HL-60 (cell line): ENCODE measurements at regions not wholly inside any gene's neighbourhood (a gene's known extent, or its start where the extent isn't known, plus 50 kb on each side); places are given as distances from the start of the nearest gene placed in this dataset.

Source experiments
- DNase-seq, 2 experiments: peaks; one replicate each; pipeline ENCODE4 v3.0.0-alpha.2; 2010 to 2020; ENCODE audit warnings: low read depth in 1 of 2, low spot score in 1 of 2
- H3K27ac ChIP-seq: fragments of 250-450 bp; sonication (Bioruptor Pico); replicated peaks from 2 replicates; pipeline ENCODE4 v1.5.1; 2020; ENCODE audit warnings: mild to moderate bottlenecking, moderate library complexity
- H3K27me3 ChIP-seq: fragments of 250-450 bp; sonication (Bioruptor Pico); 2 replicates; pipeline ENCODE4 v1.5.1; 2021; ENCODE audit warnings: mild to moderate bottlenecking, moderate library complexity; ENCODE audit not compliant: insufficient read depth, poor library complexity, severe bottlenecking
- H3K4me3 ChIP-seq: replicated peaks from 2 replicates; pipeline ENCODE4 v1.5.1; 2011; ENCODE audit warnings: mild to moderate bottlenecking, control low read depth, low read length; ENCODE audit not compliant: insufficient read depth
- GABPA ChIP-seq: IDR thresholded peaks from 2 replicates; pipeline ENCODE4 v1.6.1; 2012; ENCODE audit warnings: low read depth
- POLR2AphosphoS5 ChIP-seq: IDR thresholded peaks from 2 replicates; pipeline ENCODE4 v1.6.1; 2012; ENCODE audit warnings: low read depth
- SPI1 ChIP-seq: IDR thresholded peaks from 2 replicates; pipeline ENCODE4 v1.6.1; 2012; ENCODE audit warnings: low read depth, mild to moderate bottlenecking, borderline replicate concordance
- TF ChIP-seq, protein P1 (sequence below): IDR thresholded peaks from one replicate; pipeline ENCODE4 v1.5.1; 2011; ENCODE audit warnings: low read length, control low read depth, inconsistent platforms; ENCODE audit not compliant: insufficient read depth
- TF ChIP-seq, protein P2 (sequence below): IDR thresholded peaks from 2 replicates; pipeline ENCODE4 v1.6.1; 2012; ENCODE audit warnings: low read depth; ENCODE audit not compliant: insufficient replicate concordance

DNA sequence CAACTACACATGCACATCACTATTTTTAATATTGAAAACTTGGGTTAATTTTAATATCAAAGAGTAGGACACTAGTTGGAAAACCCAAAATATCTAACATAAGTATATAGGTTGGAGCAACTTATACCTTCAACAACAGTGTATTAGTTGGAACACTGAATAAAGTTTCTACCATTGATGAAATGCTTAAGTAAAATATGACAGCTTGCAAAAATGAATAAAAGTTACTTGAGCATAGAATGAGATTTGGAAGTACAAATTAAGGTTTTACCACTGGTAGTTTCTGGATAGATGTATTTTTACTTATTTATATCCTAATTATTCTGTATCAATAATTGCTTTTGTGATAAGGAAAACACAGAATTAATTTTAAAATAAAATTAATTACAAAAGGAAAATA, 1079.6 kb downstream of the ADGRL3 start:
- H3K4me3 ChIP-seq = no peak overlapping the region
- TF ChIP-seq, protein P1, sequence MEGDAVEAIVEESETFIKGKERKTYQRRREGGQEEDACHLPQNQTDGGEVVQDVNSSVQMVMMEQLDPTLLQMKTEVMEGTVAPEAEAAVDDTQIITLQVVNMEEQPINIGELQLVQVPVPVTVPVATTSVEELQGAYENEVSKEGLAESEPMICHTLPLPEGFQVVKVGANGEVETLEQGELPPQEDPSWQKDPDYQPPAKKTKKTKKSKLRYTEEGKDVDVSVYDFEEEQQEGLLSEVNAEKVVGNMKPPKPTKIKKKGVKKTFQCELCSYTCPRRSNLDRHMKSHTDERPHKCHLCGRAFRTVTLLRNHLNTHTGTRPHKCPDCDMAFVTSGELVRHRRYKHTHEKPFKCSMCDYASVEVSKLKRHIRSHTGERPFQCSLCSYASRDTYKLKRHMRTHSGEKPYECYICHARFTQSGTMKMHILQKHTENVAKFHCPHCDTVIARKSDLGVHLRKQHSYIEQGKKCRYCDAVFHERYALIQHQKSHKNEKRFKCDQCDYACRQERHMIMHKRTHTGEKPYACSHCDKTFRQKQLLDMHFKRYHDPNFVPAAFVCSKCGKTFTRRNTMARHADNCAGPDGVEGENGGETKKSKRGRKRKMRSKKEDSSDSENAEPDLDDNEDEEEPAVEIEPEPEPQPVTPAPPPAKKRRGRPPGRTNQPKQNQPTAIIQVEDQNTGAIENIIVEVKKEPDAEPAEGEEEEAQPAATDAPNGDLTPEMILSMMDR = no peak
- TF ChIP-seq POLR2AphosphoS5 (no peak), SPI1 (no peak), GABPA (no peak)
- TF ChIP-seq, protein P2, sequence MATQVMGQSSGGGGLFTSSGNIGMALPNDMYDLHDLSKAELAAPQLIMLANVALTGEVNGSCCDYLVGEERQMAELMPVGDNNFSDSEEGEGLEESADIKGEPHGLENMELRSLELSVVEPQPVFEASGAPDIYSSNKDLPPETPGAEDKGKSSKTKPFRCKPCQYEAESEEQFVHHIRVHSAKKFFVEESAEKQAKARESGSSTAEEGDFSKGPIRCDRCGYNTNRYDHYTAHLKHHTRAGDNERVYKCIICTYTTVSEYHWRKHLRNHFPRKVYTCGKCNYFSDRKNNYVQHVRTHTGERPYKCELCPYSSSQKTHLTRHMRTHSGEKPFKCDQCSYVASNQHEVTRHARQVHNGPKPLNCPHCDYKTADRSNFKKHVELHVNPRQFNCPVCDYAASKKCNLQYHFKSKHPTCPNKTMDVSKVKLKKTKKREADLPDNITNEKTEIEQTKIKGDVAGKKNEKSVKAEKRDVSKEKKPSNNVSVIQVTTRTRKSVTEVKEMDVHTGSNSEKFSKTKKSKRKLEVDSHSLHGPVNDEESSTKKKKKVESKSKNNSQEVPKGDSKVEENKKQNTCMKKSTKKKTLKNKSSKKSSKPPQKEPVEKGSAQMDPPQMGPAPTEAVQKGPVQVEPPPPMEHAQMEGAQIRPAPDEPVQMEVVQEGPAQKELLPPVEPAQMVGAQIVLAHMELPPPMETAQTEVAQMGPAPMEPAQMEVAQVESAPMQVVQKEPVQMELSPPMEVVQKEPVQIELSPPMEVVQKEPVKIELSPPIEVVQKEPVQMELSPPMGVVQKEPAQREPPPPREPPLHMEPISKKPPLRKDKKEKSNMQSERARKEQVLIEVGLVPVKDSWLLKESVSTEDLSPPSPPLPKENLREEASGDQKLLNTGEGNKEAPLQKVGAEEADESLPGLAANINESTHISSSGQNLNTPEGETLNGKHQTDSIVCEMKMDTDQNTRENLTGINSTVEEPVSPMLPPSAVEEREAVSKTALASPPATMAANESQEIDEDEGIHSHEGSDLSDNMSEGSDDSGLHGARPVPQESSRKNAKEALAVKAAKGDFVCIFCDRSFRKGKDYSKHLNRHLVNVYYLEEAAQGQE = no peak
- no peaks in the 10 kb centered on the region for H3K27me3 ChIP-seq
- no peak for DNase-seq
- H3K27ac ChIP-seq = no peak overlapping the region

DNA sequence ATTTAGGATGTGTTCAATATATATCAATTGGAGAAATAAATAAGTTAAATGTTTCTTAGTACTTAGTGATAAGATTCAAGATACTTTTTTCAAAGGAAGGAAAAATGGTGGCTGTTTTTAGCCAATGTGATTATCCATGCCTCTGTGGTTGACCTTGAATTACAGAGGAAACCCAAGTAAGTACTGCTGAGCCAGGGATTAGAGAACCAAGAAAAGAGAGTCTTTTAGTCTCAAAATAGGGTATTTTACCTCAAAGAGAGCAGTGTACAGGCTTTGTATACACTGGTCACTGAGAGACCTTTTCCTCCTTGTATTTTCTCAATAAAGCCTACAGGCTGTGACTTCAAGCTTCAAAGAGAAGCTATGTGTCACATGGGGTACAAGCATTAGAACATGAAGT, 1075.3 kb downstream of the ADGRL3 start:
- Histone ChIP-seq H3K27me3 (no peaks in the 10 kb centered on the region), H3K4me3 (no peak overlapping the region), H3K27ac (no peak overlapping the region)
- no peak for DNase-seq
- TF ChIP-seq, protein P2 = no peak
- TF ChIP-seq GABPA (no peak), SPI1 (no peak), POLR2AphosphoS5 (no peak)

DNA sequence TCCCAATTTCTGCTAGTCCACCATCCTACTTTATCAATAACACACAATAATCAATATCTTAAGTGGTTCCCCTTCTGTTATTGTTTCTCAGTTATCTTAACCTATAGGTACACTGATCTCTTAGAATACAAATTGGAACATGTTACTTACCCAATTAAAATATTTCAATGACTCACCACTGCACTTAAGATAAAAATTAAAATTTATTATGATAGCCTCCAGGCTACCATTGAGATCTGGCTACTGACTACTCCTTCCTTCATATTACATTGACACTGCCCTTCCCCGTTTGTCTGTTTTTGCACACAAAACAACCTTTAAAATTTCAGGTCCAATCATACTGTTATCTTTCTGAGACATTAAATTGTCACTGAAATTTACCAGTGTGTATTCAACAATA, 1074.7 kb downstream of the ADGRL3 start:
- Histone ChIP-seq H3K4me3 (no peak overlapping the region), H3K27ac (no peak overlapping the region), H3K27me3 (no peaks in the 10 kb centered on the region)
- no peak for DNase-seq
- TF ChIP-seq GABPA (no peak), POLR2AphosphoS5 (no peak), SPI1 (no peak)
- TF ChIP-seq, protein P1 = no peak
- TF ChIP-seq, protein P2 = no peak

DNA sequence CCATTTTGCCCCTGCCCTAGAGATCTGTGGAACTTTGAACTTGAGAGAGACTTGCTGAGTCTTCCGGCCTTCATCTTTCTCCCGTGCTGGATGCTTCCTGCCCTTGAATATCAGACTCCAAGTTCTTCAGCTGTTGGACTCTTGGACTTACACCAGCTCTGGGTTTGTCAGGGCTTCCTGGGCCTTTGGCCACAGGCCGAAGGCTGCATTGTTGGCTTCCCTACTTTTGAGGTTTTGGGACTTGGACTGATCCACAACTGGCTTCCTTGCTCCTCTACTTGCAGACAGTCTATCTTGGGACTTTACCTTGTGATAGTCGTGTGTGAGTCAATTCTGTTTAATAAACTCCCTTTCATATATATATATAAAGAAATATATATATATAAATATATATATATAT, 1071.0 kb downstream of the ADGRL3 start:
- H3K4me3 ChIP-seq = no peak overlapping the region
- no peak overlapping the region for H3K27ac ChIP-seq
- H3K27me3 ChIP-seq = no peaks in the 10 kb centered on the region
- no peak for DNase-seq
- TF ChIP-seq SPI1 (no peak), POLR2AphosphoS5 (no peak)
